Smooth muscle cell of the brain vasculature (primary cell): ENCODE measurements at regions not wholly inside any gene's neighbourhood (a gene's known extent, or its start where the extent isn't known, plus 50 kb on each side); places are given as distances from the start of the nearest gene placed in this dataset.
"Not testable (repeated sequence)": the region's sequence is repeated elsewhere in the genome, so short reads cannot be mapped to it uniquely, and the experiment has no call there.

Source experiments
- DNase-seq: peaks from one replicate; pipeline ENCODE4 v3.0.0-alpha.2; 2012; ENCODE audit warnings: low read depth, low spot score

DNA sequence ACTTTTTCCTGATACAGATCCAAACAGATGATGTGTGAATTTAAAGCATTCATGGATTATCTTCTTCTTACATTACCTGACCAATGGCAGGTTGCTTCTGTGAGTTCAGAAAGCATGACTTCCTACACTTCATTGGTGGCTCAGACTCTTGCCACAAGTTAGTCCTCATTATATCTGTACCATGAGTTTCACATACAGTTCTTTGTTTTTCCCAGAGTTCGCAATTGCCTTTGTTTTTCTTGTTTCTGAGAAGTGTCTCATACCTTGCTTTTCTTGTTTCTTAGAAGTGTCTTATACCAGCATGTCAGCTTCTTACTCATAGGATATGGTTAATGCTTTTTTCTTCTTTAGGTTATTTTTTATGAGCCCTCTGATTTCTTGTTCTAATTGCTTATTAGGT, 133.8 kb upstream of the TLE3 start:
- no peak for DNase-seq

DNA sequence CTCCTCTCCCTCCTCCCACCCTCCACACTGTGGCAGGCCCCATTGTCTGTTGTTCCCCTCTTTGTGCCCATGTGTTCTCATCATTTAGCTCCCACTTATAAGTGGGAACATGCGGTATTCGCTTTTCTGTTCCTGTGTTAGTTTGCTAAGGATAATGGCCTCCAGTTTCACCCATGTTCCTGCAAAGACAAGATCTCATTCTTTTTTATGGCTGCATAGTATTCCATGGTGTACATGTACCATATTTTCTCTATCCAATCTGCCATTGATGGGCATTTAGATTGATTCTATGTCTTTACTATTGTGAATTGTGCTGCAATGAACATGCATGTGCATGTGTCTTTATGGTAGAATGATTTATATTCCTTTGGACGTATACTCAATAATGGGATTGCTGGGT, 130.2 kb upstream of the TLE3 start:
- DNase-seq: not testable (repeated sequence)

DNA sequence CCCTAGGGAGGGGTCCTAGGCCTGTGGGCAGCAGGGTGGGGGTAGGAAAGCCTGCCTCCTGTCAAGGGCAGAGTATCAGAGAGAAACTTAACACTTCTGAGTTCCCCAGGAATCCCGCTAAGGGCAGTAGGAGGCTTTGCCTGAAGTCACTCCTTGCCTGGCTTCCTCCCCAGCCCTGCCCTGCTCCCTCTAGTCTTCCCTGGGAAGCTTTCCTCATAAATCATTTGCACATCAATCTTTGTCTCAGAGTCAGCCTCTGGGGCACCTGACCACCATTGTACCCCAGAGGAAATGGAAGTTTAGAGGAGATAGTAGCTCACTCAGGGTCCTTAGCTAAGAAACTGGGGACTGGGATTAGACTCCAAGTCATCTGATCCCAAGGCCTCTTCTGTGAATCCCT, 129.4 kb upstream of the TLE3 start:
- DNase-seq: no peak

DNA sequence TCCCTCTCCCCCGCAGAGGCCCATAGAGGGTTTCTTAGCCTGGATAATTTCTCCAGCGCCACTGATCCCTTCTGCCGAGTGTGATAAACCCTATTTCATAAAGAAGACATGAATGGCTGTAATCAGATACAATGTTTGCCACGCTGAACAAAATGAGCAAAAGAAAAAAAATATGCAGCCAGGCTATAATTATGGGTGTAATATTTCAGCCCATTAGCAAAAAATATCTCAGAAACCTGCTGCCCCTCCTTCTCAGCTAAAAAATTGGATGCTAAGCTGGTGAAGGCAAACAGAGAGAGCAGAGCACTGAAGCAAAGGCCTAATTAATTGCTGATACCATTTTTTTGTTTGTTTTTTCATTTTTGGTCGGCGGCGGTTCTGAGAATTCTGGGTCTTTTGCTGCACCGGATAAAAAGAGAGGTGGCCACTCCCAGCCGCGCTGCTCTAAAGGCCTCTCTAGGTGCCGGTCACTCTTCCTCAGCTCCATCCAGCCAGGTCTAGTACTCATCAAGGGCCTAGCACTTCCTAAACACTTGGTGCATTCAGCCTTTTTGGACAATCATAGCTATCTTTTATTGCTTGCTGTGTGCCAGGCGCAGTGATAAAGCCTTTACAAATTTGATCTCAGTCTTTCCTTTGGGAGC, 128.7 kb upstream of the TLE3 start:
- no peak for DNase-seq

DNA sequence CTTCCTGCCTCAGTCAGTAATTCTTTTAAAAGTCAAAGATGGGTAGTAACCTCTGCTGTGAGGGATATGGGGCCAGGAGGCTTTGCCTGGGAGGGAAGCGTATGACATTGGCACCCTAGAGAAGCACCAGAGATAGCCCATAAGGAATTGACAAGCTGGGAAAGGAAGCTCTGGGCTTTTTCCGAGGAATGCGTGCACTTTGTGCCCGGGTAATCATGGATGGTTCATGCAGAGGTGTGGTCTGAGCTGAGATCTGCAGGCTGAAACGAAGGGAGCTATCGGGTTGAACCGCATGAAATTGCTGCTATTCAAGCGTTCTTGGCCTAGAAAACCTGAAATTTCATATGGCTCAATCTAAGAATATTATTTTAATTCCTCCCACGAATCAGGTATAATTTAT, 127.7 kb upstream of the TLE3 start:
- no peak for DNase-seq

DNA sequence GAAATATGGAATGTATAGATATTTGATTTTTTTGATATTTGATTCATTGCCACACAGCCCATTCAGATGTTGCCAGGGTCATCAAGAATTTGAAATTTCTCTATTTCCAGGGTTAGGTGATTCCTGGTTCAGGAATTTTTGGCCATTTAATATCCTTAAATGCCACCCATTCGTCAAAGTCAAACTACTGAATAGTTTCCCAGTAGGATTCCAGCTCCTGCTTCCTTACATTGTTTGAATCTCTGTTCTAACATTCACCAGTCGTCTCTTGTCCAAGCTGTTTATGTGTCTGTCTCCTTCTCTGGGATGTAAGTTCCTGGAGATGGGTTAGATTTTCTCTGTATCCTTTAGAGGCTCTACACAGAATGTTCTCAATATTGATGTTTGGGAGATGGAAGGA, 124.9 kb upstream of the TLE3 start:
- DNase-seq: no peak

DNA sequence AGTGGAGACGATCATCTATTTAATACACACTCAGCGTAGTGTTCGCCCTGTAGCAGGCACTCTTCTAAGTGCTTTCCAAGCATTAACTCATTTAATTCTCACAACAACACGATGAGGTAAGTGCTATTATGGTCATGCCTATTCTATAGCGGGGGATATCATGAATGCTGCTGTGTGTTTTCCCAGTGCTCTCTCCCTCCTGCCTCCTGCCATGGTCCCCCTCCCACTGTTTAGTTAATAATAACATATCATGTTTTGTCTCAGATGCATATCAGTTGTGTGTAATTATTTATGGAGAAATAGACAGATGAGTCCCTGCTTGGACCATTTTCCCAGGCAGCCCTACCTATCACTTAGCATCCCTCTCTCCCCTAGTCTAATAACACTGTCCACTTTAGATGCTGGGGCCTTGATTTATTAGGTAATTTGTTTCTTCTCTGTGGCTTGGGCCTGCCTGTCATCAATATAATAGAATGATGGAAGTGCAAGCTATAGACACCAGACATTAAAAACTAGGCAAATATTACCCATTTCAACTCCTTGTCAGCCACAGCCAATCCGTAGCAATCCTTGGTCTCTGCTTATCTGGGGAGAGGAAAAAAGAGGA, 122.9 kb upstream of the TLE3 start:
- no peak for DNase-seq

DNA sequence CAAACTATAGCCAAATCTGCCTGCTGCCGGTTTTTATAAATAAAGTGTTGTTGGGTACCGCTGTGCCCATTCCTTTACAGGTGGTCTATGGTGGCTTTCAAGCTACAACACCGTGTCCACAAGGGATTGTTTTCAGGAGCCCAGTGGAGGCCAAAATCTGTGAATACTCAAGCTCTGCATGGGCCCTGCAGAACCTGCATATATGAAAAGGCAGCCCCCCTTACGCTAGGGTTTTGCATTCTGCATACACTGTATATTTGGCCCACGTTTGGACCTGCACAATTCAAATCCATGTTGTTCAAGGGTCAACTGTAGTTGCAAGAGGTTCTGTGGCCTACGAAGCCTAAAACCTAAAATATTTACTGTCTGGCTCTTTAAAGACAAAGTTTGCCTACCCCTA, 122.2 kb upstream of the TLE3 start:
- DNase-seq: no peak

DNA sequence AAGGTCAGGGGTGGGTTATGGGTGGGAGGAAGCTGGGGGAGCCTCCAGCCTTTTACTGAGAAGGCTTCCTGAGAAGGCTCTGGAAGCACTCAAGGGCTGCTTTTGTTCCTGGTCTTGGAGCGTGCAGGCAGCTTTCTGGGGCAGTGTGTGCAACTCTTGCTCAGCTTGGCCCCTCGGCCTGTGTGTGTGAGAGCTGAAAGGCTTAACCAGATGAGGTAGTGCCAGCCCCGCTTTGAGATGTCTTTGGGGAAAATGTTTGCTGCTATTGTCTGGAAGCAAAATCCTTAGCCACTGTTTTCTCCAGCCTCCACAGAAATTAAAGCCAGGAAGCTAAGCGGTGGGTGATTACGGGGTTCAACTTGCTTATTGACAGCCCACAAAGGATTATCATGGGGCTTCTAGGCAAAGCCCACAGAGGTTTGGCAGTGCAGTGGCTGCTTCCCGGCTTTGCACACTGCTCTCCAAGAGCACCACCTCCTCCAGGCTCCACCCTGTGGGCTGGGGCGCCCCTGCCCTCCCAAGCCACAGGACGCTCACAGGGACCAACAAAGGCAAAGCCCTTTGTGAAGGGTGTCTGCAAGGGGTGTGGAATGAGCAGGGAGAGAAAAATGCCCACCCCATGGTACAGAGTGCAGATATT, 121.7 kb upstream of the TLE3 start:
- DNase-seq: no peak

DNA sequence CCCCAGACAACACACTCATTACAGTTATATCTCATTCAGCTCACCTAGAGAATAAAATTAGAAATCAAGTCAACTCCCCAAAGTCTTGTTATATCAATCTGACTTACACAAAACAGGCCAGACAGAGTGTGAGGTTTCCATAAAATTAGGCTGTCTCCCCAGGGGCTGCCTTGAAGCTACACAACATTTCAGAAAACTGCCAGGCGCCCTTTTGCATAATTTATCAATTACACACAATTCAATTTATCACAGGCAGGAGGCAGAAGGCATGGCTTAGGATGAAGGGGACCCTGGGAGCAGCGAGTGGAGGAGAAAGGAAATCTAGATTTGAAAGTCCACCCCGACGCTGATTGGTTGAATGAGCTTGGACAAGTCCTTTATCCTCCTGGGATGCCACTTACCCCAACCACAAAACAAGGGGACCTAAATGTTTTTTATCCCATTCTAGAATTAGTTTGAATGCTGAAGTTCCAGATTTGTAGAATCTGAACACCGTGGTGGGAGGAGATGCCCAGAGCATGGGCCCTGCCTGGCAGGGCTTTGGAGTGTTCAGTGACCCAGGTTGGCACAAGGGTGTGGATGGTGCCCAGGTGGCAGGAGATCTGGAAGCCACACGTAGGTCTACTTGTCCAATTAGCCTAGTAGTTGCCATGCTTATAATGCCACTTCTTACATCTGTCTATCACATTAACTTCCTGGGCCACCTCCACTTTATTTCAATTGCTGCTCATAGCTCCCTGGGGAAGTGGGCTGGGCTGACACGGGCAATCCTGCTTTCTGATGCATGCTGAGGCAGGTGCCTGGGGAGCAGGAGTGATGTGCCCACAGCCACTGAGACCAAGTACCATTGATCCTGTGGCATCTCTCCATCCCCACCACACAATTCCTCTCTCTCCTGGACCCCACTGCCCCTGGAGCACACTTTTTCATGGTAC, 119.8 kb upstream of the TLE3 start:
- DNase-seq: no peak

DNA sequence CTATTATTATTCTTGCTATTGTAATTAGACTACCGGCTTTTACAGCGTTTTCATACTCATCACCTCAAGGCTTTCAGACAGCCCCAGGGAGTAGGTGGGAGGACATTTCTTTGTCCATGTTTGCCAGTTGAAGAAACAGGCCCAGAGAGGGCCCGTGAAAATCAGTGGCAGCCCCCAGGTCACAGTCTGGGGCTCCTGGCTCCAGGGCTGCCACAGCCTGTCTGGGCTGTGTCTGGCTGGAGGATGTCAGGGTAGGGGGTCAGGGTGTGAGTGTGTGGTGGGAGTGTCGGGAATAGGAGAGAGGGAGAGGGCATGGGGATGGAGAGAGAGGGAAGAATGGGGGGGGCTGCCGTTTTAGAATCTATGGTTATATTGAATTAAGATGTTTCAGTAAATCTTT, 118.2 kb upstream of the TLE3 start:
- no peak for DNase-seq

DNA sequence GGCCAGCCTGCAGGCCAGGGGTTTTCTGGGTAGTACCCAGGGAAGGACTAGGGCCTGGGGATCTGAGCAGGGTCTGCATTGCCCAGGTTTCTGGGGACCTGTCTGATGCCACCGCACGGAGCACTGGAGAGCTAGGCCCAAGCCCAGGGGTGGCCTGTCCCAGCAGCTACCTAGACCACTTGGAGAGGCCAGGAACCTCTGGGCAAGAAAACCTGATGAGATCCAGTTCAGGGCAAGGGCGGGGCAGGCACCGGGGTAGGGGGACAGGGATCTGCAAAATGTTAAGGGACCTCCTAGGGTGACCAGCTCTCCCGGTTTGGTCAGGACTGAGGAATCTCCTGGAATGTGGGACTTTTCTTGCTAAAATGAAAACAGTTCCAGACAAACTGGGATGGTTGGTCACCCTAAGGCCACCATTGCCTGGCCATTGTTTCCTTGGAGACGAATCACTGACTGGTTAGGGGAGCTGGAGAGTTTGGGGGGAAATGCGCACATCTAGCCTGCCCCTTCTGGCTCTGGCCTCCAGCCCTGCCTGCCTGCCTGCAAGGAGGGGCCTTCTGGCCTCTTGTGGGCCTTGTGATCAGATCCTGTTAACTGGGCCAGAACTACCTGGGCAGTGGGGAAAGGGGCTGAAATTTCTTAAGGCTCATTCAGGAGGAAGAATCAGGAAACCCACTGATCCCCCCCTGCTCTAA, 117.4 kb upstream of the TLE3 start:
- no peak for DNase-seq

DNA sequence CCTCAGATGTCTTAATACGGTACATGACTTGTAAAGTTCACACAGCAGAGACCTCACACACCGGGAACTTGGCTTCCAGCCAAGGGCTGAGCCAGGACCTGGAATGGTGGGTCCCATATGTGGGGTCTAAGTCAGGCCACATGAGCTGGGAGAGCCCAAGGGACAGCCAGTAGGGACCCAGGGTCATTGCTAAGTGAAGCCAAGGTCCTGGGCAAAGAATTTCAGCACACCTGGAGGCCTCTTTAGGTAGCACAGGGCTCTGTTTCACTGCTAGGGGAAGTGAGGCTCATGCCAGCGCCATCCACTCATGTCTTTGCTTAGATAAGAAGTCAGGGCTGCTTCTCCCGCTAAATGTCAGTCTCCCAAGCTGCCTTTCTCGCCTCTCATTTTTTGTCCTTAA, 116.6 kb upstream of the TLE3 start:
- DNase-seq: no peak

DNA sequence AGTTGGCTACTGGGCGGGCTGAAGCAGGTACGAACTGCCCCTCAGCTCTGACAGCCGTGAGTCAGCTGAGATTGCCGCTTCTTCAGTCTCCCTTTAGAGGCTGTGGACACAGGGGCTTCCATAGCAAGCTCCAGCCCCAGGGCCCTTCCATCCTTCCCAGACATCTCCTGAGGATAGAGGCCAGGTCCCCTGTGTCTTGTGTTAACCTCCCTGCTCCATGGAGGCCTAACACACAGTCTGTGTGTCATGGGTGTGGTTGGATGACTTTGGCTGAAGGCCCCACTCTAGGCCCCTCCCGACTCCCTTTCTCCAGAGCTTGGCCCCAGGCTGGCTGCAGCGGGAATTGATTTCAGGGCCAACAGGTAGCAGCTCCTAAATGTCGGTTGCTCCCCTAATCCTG, 116.1 kb upstream of the TLE3 start:
- DNase-seq: no peak

DNA sequence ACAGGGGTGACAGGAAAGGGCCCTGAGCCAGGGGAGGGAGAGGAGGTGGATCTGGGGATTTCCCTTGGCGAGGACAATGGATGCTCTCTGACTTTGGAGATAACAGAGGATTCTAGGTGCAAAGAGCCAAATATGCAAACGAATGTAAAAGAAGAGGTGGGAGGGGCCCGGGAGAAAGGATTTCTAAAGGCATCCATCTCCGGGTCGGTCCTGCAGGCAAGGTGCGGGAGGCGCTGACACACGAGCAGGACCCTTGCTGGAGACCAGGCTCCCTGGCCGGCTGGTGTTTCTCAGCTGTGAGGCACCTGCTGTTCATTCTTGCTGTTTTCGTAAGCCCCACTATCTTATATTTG, 115.2 kb upstream of the TLE3 start:
- DNase-seq: no peak

DNA sequence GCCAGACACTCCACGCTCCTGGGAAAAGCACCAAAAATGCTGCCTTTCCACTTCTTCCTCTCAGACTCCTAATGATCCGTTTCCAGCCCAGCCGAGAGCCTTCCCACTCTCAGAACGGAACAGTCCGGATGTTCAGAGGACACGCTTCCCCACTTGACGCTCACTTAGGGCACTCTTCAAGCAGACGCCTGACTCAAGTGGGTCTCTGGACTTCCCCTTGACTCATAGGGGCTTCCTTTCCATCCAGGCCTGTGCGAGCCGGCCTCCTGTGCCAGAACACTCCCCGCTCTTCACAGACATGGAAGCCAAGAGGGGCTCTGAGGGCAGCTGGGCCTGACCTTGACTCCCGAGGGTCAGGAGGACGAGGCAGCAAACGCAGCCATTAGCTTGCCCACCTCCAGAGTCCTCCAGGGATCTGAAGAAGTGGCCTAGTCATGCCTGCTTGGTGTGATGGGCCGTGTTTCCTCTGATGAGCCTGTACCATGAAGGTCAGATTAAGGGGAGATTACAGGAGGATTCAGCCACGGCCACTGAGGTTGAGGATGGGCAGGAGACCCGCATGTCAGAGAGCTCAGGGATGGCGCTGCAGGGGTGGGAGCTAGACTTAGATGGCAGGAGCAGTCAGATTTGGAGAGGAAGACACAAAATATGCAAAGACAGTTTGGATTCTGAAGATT, 114.7 kb upstream of the TLE3 start:
- no peak for DNase-seq

DNA sequence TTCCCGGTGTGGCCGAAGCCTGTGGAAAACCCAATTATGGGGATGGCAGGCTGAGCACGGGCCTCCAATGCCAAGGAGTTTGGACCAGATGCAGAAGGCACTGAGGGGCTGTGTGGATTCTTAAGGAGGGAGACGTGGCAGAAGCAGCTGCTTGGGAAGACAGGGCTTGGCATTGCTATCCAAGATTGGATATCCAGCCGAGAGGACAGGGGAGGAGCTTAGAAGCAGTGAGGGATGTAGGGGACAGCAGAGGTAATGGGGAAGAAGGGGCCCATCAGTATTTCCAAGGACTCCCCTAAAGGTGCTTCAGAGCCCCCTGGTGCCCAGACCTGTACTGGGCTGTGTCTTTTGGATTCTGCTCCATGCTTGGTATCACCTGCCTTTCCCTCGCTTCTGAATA, 112.8 kb upstream of the TLE3 start:
- DNase-seq: no peak

DNA sequence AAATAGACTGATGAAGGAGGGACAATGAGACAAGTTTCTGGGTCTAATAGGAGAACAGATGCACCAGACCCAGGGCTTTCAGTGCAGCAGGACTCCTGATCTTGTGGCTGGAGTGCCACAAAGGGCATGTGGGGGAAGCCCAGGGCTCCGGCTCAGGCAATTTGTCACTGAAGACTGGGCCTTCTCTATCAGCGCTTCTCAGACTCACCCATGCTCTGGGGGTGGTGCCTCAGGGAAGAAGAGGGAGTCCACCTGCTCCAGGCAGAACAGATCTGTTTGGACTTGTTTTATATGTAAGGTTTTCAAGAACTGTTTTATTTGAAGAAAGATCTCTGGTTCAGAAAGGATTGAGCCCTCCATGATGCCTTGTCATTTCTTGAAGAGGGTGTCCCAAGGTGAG, 112.4 kb upstream of the TLE3 start:
- DNase-seq: no peak

DNA sequence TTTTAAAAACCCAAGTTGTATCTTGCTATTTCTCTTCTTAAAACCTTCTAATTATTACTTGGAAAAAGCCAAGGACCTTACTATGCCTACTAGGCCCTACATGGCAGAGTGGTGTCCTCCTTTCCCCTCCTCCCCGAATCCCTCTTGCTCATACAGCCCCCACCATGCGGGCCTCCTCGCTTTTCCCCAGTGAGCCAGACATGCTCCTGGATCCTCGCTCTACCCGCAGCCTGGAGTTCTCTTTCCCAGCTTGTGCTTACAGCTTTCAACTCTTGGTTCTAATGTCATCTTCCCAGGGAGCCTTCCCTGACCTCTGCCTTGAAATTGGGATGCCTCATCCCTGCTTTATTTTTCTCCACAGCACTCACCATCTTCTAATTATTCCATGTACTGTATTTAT, 111.8 kb upstream of the TLE3 start:
- no peak for DNase-seq

DNA sequence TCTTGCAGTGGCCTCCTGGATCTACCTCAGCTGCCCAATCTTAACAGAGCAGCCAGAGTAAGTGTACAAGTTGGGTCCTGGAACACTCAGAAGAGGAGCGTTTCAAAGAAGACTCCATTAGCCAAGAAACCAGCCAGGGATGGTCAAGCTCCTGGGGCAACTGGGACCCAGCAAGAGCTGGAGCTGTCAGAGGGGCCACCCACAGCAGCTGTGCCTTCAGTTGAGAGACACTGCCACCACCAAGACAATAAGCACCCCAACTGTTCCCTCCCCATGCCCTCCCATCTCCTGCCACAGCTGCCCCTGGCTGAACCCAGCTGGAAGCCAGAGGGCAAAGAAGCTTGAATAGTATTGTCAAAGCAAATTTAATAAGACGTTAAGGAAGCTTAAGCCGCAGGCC, 110.6 kb upstream of the TLE3 start:
- DNase-seq: no peak

DNA sequence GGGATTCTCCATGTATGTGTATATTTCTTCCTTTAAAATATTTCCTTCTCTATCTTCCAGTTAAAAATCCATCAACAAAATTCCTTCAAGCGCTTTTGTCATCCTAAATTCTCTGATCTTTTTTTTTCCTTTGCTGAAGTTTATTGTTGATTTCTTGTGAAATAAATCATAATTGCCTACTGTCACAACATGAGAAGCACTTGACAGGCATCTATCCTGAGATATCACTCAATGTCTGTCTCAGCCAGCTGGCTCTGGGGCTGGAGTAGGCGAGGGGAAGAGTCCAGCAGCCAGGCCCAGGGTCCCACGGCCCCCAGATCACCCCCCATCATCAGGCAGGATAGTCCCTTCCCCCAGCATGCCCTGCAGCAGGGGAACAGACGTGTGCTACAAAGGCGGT, 109.0 kb upstream of the TLE3 start:
- DNase-seq: no peak
